Activated T-cell treated with anti-CD3 and anti-CD28 coated beads, Interleukin-2, amount 50 U/mL, for 72 hours (primary cell): ENCODE measurements at regions not wholly inside any gene's neighbourhood (a gene's known extent, or its start where the extent isn't known, plus 50 kb on each side); places are given as distances from the start of the nearest gene placed in this dataset.

Source experiments
- ATAC-seq, 2 donors: fragments of 150-1000 bp; cut with Tn5 transposase; replicated peaks in 1 of 2; 2 replicates each; pipeline ENCODE4 v1.10.0; 2021; ENCODE audit warnings: moderate library complexity in 2 of 2, mild to moderate bottlenecking in 1 of 2
- DNase-seq, 2 donors: peaks; one replicate each; pipeline ENCODE4 v3.0.0; 2021 to 2022; ENCODE audit warnings: mixed read lengths in 1 of 2
- H3K27ac Mint-ChIP-seq: one replicate; pipeline ENCODE4 v1.8.0; 2022; ENCODE audit warnings: mild to moderate bottlenecking, moderate library complexity, mixed read lengths
- H3K27me3 Mint-ChIP-seq: one replicate; pipeline ENCODE4 v1.8.0; 2022; ENCODE audit warnings: low read depth, mixed read lengths
- H3K36me3 Mint-ChIP-seq, 2 donors: one replicate each; pipeline ENCODE4 v1.8.0; 2022; ENCODE audit warnings: mixed read lengths in 2 of 2, mild to moderate bottlenecking in 1 of 2; ENCODE audit not compliant: insufficient read depth in 2 of 2
- H3K4me1 Mint-ChIP-seq: one replicate; pipeline ENCODE4 v1.8.0; 2022; ENCODE audit warnings: low read depth, mixed read lengths
- H3K4me3 Mint-ChIP-seq, 2 donors: one replicate each; pipeline ENCODE4 v1.8.0; 2022; ENCODE audit warnings: mild to moderate bottlenecking in 2 of 2, mixed read lengths in 2 of 2, moderate library complexity in 2 of 2
- H3K9me3 Mint-ChIP-seq, 2 donors: one replicate each; pipeline ENCODE4 v1.8.0; 2022; ENCODE audit warnings: mixed read lengths in 2 of 2

DNA sequence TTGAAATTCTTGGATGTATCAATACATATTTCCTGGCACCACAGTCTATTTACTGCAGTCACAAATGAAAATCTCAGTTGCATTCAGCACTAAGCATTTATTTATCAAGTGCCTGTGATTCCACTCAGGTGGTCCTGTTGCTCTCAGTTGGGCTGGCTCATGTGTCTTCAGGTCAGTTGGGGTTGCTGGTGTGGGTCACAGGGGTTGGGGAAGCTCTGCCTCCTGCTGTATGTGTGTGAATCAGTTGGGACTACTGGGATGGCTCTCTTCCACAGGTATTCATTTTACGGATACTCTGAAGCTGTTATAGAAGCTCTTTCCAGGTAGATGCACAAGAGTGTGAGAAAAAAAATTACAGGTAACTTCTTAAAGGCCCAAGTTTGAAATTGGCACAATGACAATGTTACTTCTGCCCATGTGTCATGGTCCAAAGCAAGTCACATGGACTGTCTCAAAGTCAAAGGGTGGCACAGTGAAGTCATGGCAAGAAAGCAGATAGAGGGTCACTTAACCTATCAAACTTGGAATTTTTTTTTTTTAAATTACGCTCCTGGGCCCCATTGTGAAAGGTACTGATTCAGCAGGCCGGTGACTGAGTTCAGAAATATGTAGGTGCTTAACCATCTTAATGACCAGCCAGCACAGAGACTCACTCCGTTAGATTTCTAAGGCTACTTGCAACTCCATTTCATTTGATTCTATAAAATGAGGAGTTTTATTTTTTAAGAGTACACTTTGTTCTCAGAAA is 249.2 kb upstream of the GCFC2 start:
- Mint-ChIP-seq H3K27me3 (no peaks in the 10 kb centered on the region), H3K27ac (no peak overlapping the region)

DNA sequence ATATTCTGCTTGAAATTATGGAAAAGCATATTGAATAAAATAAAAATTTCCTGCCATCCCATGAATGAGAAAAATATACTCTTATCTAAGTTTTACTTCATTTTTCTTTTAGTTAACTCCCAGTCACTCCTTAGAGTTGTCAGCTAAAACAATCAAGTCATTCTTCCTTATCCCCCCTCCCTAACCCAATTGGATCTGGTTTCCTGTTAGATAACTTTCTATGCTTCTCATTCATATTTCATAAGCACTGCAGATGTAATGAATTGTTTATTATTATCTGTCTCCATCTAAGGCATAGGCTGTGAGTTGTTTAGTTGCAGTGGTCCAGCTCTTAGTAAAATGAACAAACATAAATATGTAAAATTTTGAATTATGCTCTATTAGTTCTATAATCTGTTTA is 244.0 kb upstream of the GCFC2 start:
- no peak overlapping the region for H3K27ac Mint-ChIP-seq
- DNase-seq (no peak), ATAC-seq (no peak)
- peaks cover 0 to 2% of the 10 kb centered on the region in 2 donors for H3K9me3 Mint-ChIP-seq
- no peaks in the 10 kb centered on the region for H3K27me3 Mint-ChIP-seq
- no peaks in the 10 kb centered on the region for H3K4me1 Mint-ChIP-seq
- H3K36me3 Mint-ChIP-seq: no peaks in the 10 kb centered on the region
- no peak overlapping the region for H3K4me3 Mint-ChIP-seq

More for the DNA sequence above, 249.2 kb upstream of the GCFC2 start:
- DNase-seq (no peak), ATAC-seq (no peak)
- H3K4me3 Mint-ChIP-seq: no peak overlapping the region
- no peaks in the 10 kb centered on the region for H3K9me3 Mint-ChIP-seq
- H3K36me3 Mint-ChIP-seq: no peaks in the 10 kb centered on the region
- H3K4me1 Mint-ChIP-seq: no peaks in the 10 kb centered on the region

DNA sequence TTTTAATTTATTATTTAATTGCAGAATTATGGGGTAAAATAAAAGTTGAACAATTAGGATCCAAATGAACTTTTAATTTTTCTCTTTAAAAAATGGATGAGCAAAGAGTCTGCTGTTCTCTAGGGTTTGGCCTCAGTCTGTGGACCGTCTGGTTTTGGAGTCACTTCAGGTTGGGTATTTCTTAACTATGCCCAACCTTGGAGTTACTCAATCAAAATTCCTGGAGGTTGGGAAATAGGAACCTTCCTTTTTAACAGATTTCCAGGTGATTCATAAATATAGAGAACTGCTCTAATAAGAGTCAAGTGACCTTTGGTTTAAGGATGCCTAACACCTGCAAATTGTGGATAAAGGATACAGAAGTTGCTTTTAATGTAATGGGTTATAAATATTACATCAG is 241.5 kb upstream of the GCFC2 start:
- DNase-seq: no peak
- no peaks in the 10 kb centered on the region for H3K36me3 Mint-ChIP-seq
- no peak overlapping the region for H3K27ac Mint-ChIP-seq
- no peak overlapping the region for H3K4me3 Mint-ChIP-seq
- ATAC-seq: no peak
- H3K4me1 Mint-ChIP-seq: no peaks in the 10 kb centered on the region
- H3K9me3 Mint-ChIP-seq: peaks cover 2 to 6% of the 10 kb centered on the region in 2 donors
- no peaks in the 10 kb centered on the region for H3K27me3 Mint-ChIP-seq

DNA sequence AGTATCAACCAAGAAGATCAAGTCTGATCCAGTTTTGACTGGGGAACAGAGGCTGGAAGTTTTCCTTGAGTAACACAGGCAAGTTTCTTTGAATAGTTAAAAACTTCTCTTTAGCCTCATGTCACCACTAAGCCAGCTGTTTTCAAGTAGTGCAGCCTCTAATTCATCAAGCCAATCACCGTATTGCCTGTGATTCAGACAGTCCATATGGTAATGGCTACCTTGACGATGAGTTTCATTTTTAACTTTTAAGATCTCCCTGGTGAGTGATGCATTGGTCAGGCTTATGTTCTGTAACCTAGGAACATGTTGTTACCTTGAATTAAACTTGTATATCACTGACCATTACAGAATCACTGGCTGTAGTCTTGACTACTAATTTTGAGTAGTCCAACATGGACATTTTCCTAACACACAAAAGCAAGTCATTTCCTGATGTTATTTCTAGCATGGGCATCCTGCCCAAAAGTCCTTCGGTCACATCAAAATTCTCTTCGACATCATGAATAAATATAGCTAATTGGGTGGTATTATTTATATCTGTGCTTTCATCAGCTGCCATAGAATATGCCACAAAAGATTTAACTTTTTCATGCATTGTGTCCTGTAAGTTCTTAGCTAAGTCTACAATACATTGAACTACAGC is 238.8 kb upstream of the GCFC2 start:
- Mint-ChIP-seq H3K4me3 (no peak overlapping the region), H3K9me3 (peaks cover 2 to 8% of the 10 kb centered on the region in 2 donors), H3K36me3 (no peaks in the 10 kb centered on the region), H3K4me1 (no peaks in the 10 kb centered on the region), H3K27me3 (no peaks in the 10 kb centered on the region), H3K27ac (no peak overlapping the region)
- DNase-seq: no peak
- no peak for ATAC-seq

- Mint-ChIP-seq H3K27me3 (no peaks in the 10 kb centered on the region), H3K36me3 (peaks cover 0 to 3% of the 10 kb centered on the region in 2 donors), H3K27ac (no peak overlapping the region), H3K9me3 (peaks cover 11 to 22% of the 10 kb centered on the region in 2 donors), H3K4me3 (no peak overlapping the region), H3K4me1 (no peaks in the 10 kb centered on the region)
- ATAC-seq (no peak), DNase-seq (no peak)
These were observed 225.6 kb upstream of the GCFC2 start for GRCh38 chr2:75936311-75936710.

DNA sequence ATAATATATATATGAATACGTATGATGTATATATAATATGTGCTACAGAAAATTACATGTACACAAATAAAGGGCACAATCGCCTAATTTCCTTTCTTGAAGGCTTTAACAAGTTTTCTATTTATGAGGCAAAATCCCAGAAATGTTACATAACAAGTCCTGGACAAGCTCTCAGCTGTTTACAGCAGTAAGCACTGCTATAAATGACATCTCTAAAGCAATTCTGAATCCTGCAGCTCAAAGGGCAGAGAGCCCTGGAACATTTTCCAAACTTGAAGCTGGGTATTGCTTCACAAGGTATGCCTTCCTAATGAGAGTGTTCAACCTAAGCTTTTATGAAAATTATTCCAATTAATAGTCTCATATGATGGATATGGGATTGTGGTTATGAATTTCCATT is 222.3 kb upstream of the GCFC2 start:
- Mint-ChIP-seq H3K27ac (no peak overlapping the region), H3K9me3 (peaks cover 14 to 15% of the 10 kb centered on the region in 2 donors), H3K36me3 (no peaks in the 10 kb centered on the region), H3K4me1 (no peaks in the 10 kb centered on the region), H3K4me3 (no peak overlapping the region), H3K27me3 (no peaks in the 10 kb centered on the region)
- no peak for DNase-seq
- no peak for ATAC-seq

DNA sequence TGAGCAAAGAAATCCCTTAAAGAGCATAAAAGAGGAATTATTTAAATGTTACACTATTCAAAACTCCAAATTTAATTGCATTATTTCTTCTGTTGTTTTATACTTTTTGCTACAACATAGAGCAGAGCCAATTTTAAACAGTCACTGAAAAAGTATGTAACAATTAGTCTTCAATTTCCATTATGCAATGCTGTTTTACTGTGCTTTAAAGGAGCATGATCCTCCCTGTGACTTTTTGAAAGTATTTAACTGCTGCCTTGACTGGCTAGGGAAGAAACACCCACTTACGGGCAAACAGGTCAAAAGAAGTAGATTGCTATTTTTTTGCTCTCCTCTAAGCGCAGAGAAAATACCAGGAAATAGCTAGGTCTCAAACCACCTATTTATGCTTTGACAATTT is 217.4 kb upstream of the GCFC2 start:
- Mint-ChIP-seq H3K36me3 (no peaks in the 10 kb centered on the region), H3K27ac (no peak overlapping the region), H3K9me3 (peaks cover 1 to 4% of the 10 kb centered on the region in 2 donors), H3K4me3 (no peak overlapping the region), H3K27me3 (no peaks in the 10 kb centered on the region), H3K4me1 (no peaks in the 10 kb centered on the region)
- DNase-seq (no peak), ATAC-seq (no peak)

DNA sequence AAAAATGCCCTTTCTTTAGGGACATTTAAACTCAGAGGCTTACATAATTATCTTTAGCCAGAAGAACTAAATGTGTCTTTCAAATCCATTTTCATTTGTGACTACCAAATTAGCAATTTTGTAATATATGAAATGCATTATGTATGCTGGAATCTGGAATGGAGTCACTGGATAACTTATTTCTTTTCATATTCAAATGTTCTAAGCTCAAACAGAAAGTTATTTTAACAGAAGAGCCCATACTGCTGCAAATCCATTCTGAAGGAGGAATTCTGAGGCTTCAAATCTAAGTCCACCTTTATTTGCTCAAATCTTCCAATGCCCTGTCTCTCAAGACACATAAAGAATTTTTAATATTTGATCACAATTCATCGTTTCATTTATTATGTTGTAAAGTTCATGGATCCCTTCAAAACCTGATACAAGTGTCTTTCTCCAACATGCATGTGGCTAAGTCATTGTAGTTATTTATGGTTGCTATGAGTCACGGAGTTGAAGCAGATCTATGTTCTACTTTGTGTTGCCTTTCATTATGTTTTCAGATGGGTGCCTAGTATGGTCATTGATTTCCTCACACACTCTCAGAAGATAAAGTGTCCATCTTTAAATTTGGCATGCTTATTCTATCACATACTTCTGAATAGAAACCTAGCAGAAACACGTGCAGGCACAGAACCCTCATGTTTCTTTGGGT is 214.8 kb upstream of the GCFC2 start:
- Mint-ChIP-seq H3K9me3 (peaks cover 1 to 4% of the 10 kb centered on the region in 2 donors), H3K36me3 (no peaks in the 10 kb centered on the region), H3K27me3 (no peaks in the 10 kb centered on the region), H3K27ac (no peak overlapping the region), H3K4me3 (no peak overlapping the region), H3K4me1 (no peaks in the 10 kb centered on the region)
- DNase-seq: no peak
- no peak for ATAC-seq

GRCh38 chr2:75922191-75922590 is 211.5 kb upstream of the GCFC2 start:
- DNase-seq (no peak), ATAC-seq (no peak)
- Mint-ChIP-seq H3K27ac (no peak overlapping the region), H3K9me3 (no peaks in the 10 kb centered on the region), H3K27me3 (no peaks in the 10 kb centered on the region), H3K4me3 (no peak overlapping the region), H3K4me1 (no peaks in the 10 kb centered on the region), H3K36me3 (no peaks in the 10 kb centered on the region)

DNA sequence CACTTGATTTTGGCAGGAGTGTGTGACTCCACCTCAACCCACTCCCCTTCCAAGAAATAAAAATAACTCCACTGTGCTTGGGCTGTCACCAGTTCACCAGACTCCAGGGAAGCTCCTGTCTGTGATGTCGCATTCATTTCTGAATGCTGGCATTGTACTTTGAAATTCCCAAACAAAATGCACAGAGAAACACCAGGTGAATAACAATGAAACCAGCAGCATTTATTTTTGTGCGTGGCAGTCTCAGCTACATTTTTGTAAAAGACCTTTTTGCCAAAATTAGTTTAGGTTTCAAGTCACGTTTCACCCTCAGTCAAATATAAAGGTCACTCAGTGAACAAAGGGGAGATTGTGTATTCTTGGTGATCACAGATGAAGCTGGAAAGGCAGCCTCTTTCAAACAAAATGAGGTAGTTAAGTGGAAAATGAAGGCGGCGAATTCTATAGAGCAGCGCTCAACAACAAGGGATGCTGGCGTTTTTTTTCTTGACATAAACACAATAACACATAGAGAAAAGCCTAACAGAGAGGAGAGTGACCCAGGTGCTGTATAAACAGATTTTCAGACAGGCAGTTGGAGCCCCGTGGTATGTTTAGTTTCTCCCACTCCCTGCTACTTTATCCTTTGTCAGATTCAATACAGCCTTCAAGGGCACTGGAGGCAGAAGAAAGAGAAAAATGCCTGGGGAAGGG is 210.3 kb upstream of the GCFC2 start:
- no peak for DNase-seq
- H3K4me1 Mint-ChIP-seq: no peaks in the 10 kb centered on the region
- H3K27me3 Mint-ChIP-seq: no peaks in the 10 kb centered on the region
- H3K27ac Mint-ChIP-seq: no peak overlapping the region
- no peak for ATAC-seq
- H3K4me3 Mint-ChIP-seq: no peak overlapping the region
- no peaks in the 10 kb centered on the region for H3K36me3 Mint-ChIP-seq
- H3K9me3 Mint-ChIP-seq: no peaks in the 10 kb centered on the region

DNA sequence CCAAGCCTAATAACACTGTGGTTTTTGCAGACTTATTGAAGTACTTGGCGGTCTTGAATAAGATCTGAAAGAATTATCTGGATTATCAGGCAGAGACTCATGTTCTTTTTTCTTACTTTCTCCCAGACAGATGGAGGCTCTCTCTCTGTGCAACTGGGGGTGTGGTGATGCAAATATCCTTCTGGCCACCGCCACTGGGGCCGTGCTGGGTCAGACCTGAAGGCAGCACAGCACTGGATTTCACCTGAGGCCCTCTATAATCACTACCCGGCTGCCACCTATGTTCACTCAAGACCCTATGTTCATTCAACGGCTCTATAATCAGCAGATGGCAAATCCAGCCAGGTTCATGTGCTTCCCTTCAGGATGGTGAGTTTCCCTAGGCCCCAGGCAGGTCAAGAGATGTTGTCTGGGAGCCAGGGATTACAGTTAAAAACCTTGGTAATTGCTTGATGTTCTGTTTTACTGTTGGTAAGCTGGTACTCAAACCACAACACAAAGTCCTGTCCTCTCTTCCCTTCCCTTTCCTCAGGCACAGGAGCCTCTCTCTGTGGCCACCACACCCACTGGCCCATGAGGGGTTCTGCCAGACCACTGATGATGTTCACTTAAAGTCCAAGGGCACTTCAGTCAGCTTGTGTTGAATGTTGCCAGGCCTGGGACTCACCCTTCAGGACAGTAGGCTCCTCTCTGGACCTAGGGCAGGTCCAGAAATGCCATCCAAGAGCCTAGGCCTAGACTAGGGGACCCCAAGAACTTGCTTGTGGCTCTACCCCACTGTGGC is 205.3 kb upstream of the GCFC2 start:
- H3K36me3 Mint-ChIP-seq: no peaks in the 10 kb centered on the region
- H3K9me3 Mint-ChIP-seq: peaks cover 0 to 6% of the 10 kb centered on the region in 2 donors
- no peaks in the 10 kb centered on the region for H3K4me1 Mint-ChIP-seq
- H3K4me3 Mint-ChIP-seq: no peak overlapping the region
- ATAC-seq (no peak), DNase-seq (no peak)
- H3K27me3 Mint-ChIP-seq: no peaks in the 10 kb centered on the region
- no peak overlapping the region for H3K27ac Mint-ChIP-seq

GRCh38 chr2:75896779-75897366 is 186.2 kb upstream of the GCFC2 start:
- no peaks in the 10 kb centered on the region for H3K4me1 Mint-ChIP-seq
- peak in 1 of 2 donors; percentile 1 for DNase-seq
- no peak overlapping the region for H3K27ac Mint-ChIP-seq
- no peak overlapping the region for H3K4me3 Mint-ChIP-seq
- no peaks in the 10 kb centered on the region for H3K9me3 Mint-ChIP-seq
- H3K36me3 Mint-ChIP-seq: no peaks in the 10 kb centered on the region
- ATAC-seq: no peak
- no peaks in the 10 kb centered on the region for H3K27me3 Mint-ChIP-seq
